Keratinocyte (primary cell): ENCODE measurements at regions not wholly inside any gene's neighbourhood (a gene's known extent, or its start where the extent isn't known, plus 50 kb on each side); places are given as distances from the start of the nearest gene placed in this dataset.

ENCODE experiments used
- CTCF ChIP-seq, 3 experiments: IDR thresholded peaks in 1 of 3; conservative IDR thresholded peaks in 1 of 3; optimal IDR thresholded peaks in 1 of 3; 2 replicates in 2 of 3; 3 replicates in 1 of 3; pipeline versions ENCODE3 to v1.5.1; 2011; ENCODE audit warnings: low read length in 3 of 3, mild to moderate bottlenecking in 3 of 3, moderate library complexity in 2 of 3, control low read depth in 1 of 3, inconsistent platforms in 1 of 3; ENCODE audit not compliant: insufficient read depth in 2 of 3; ENCODE audit errors: extremely low read depth in 1 of 3
- EZH2 ChIP-seq: IDR thresholded peaks from one replicate; pipeline ENCODE4 v1.6.1; 2012; ENCODE audit warnings: inconsistent platforms, mild to moderate bottlenecking, low read length, moderate library complexity

- TF ChIP-seq CTCF (optimal IDR thresholded peaks at IDR 0.05 in 1 of 3, IDR thresholded peaks at IDR 0.05 in 1 of 3, conservative IDR thresholded peaks at IDR 0.05 in 1 of 3; ENCODE audit: extremely low read depth in 1 of 3, insufficient read depth in 2 of 3, low read length in 3 of 3) = no peak
- no peak for TF ChIP-seq EZH2
Measured at GRCh38 chr2:21811541-21811940, 687.8 kb downstream of the TDRD15 start.
